Endometrial microvascular endothelial cells (primary cell): ENCODE measurements at regions not wholly inside any gene's neighbourhood (a gene's known extent, or its start where the extent isn't known, plus 50 kb on each side); places are given as distances from the start of the nearest gene placed in this dataset.

Experiments
- in situ Hi-C: cut with HindIII; loops from 2 replicates; pipeline ENCODE4 v1.10.0; 2017; ENCODE audit warnings: low sequenced_read_pairs, low pct_unique_long_range_greater_than_20kb; ENCODE audit errors: inconsistent ontology term

DNA sequence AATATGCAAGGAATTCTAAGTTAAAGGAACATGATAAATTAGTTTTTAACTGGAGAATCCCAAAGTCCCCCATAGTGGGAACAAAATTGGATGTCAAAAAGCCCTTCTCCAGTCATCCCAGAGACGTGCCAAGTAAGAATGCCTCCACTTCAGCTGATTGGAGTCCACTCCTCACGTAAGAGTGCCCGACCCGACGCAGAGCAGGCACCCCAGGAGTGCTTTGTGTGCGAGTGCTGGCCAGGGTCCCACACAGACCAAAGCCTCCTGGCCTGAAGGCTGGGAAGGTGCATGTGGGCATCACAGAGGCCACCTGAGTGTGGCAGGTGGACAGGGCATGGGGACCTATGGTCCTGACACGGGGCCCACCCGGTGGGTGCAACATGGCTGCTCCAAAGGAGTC is 183.5 kb downstream of the GLI2 start:
- in situ Hi-C loops = loop anchor here (10.0 kb wide), 1 partner anchor 134 kb away; no protein-coding TSS in a partner anchor

DNA sequence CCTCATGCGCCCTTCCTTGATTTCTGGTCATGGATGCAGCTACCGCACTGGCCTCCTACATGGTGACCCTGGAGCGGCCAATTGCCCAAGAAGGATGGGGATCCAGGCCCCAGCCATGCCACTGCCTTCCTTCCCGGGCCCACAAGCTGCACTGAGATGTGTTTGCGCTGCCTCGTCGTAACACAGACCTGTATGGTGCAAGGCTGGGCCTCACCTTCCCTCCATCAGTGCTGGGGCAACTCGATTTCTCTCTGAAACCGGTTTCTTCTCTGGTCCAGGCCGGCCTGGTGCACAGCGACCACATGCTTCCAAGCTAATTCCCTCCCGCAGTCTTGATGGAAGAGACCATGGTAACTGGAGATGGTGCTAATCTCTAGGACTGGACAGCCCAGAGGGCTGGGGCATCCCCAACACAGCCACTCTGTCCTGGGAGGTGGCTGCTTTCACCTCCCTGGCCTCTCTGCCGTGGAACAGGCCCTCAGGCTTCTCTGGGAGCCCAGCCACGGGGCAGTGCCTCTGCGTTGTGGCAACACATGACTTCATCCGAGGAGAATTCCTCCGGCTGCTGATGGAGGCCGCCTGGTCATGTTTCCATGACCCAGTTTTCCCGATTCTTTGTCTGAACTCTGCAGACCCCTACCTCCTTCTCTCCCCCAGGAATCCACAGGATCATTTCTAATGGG is 184.2 kb downstream of the GLI2 start:
- in situ Hi-C loops = loop anchor here (10.0 kb wide), 1 partner anchor 135 kb away; no protein-coding TSS in a partner anchor

DNA sequence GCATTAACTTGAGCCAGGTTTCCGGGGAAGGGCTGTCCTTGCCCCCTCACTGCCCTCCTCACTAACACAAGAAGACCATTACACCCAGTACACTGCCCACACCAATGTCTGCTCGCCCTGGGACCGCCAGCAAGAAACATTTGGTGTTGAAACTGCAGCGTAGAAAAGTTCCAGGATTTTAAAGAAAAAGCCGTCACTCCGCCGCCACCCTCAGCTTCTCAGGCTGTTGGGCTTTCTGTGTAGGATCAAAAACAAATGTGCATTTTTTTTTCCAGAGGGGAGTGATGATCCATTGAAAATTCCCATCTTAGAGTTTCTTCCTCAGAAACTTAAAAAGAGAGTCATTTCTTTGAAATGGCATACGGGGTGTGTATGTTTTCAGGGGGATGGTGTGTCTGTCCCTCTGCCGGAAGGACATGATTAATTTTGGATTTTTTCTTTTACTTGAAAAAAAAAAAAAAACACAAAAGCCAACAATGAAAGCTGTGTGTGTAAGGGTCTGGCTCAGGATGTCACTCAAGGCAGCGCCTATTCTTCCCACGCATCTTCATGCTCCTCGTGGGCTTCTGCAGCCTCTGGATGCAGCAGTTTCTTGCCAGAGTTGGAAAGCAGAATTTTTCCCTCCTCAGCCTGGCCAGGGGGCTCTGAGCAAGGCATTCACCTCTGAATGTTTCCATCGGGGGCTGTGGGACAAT is 184.9 kb downstream of the GLI2 start:
- in situ Hi-C loops = no loop called here

DNA sequence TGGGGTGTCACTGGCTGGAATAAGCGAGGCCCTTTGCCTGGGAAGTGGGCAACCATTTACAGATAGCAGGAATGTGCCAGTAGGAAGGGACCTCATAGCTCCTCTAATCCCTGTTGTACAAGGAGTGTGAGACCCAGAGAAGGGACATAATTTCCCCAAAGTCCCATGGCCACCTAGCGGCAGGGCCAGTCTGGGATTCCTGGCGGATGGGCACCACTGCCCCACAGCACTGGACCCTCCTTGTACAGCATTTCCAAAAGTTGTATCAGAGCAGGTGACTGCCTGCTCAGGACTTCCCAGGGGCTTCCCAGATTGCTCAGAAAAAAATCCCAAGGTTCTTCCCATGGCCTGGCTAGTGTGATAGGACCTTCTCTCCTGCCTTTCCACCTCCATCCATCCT is 185.8 kb downstream of the GLI2 start:
- in situ Hi-C loops = no loop called here

DNA sequence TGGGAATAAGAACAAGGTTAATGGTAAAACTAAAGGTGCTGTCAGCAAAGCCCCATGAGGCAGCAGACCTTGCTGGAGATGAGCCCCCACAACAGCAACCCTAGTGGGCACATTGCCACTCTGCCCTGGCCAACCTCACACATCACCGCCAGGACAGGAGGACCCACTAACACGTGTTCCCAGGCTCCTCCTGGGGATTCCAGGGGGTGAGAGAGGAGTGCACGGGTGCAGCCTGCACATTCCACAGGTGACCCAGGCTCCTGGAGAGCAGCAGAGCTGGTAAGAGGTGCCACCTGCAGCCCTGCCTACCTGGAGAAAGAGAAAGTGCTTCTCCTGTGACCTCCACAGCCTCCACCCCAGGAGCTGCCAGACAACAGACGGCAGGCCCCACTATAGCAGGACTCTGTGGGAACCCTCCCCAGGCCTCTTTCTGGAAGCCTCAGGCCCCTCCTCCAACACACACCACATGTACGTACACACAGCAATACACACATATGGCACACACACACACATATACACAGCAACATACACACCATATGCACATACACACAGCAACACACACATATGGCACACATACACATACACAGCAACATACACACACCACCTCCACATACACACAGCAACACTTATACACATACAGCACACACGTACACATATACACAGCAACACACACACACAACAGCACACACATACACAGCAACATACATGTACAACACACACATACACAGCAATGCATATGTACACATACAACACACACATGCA is 187.1 kb downstream of the GLI2 start:
- in situ Hi-C loops = no loop called here

DNA sequence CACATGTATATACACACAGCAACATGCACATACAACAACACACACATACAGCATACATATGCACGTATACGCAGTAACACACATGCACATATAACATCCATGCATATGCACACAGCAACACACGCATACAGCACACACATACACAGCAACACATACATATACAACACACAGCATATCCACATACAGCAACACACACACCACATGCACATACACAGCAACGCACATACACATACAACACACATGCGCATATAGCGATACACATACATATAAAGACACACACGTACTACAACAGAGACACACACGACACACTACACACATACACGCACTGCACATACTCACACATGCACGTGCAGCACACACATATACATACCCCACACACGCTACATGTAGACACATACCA is 187.8 kb downstream of the GLI2 start:
- in situ Hi-C loops = no loop called here

DNA sequence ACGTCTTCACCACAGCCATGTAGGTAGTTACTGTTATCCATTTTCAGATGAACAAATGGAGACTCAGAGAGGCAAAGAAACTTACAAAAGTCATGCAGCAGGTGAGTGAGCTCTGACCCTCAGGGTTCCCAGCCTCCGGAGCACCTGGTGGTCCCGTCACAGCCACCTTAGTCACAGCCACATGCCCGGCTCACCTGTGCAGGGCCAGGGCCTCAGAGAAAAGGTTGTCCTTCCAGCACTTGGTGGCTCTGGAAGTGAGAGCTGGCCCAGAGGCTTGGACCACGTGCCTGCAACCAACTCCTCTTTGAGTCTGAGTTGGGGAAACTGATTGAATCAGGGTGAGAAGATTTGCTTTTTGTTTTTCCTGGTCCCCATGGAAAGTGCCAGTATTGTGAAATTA is 189.3 kb downstream of the GLI2 start:
- in situ Hi-C loops = no loop called here

DNA sequence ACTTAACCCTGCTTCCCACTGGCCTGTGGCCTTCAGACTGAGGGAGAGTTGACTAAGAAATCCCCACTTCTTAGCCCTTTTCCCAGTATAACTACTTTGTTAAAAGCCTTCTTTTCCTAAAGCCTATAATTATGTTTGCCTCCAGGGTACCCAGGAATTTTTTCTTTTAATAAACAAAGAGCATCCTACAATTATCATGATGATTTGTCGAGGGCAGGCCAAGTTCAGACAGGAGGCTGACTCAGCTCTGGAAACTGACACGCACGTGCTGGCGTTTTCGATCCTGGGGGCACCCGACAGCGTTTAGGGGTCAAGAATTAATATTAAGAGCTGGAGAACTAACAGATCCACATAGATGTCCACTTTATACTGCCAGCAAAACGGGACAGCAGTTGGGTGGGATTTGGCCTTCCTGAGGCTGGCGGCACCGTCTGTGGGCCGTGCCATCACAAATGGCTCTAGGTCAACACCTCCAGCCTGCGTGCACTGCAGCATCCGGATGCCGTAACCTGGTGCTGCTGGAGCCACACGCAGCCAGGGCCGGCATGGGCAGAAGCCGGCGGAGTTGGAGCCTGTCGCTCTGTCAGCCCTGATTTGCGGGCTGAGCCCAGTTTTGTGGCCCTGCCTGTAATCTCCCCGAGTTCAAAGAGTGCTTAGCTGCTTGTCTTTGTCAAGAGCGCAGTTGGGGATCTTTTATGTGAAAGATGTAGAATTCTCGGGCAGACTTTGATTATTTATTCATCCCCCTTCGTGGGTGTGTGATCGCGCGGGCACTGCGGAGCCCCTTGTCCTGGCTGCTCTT is 191.0 kb downstream of the GLI2 start:
- in situ Hi-C loops = no loop called here

DNA sequence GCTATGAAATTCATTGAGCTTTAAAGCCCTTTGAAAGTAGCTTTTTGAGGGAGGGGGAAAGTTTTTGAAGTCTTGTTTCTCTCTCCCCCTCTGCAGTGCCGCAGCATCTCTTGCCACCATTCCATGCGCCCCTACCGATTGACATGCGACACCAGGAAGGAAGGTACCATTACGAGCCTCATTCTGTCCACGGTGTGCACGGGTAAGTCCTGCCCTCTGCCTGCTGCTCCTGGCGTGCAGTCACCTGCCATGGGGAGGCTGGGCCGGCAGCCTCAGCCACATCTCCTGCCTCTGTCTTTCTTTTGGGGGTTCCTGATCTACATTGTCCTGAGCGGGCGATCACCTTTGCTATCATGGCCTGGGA is 191.6 kb downstream of the GLI2 start:
- in situ Hi-C loops = no loop called here

DNA sequence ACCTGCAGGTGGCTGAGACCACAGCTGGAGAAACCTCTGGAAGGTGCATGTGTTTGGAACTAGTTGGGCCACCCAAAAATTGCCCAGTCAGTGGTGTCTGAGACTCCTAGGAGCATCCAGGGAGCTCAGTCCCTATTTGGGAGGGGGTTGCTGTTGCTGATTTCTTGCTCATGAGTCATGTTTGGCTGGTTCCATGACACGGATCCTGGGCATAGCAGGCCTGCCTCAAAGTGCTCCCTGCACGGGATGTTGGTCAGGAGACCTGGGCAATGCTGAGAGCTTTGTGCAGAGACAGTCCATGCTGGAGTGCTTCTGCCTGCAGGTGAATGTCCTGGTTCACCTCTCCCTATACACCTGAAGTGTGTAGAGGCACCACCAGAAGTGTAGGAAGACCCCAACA is 194.2 kb downstream of the GLI2 start:
- in situ Hi-C loops = no loop called here

DNA sequence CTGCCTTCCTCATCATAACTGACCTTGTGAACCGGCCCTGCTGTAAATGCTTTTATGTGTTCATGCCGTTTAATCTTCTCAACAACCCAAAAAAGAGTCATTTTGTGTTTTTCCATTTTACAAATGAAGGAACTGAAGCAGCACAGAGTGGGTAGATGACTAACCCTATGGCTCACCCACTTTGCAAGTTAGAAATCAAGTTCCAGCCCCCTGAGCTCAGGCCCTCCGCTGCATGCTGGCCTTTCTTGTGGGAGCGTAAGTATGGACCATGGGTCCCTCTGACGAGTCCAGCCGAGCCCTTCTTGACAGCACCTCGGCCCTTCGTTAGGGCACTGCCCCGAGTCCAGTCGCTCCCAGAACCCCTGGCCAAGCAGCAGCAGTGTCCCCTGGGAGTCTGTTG is 194.6 kb downstream of the GLI2 start:
- in situ Hi-C loops = no loop called here

DNA sequence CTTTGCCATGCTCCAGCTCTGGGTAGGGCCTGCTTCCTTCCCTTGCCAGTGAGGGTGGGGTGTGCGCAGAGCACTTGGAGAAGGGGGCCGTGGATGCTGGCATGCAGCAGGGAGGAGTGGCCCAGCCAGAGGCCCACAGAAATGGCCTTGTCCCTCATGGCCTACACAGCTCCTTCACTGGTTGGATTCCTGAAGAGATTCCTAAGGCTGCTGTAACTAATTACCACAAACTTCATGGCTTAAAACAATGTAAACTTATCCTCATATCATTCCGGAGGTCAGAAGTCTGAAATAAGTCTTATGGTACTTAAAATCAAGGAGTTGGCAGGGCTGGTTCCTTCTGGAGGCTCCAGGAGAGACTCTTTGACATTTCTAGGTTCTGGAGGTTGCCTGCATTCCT is 195.2 kb downstream of the GLI2 start:
- in situ Hi-C loops = no loop called here

DNA sequence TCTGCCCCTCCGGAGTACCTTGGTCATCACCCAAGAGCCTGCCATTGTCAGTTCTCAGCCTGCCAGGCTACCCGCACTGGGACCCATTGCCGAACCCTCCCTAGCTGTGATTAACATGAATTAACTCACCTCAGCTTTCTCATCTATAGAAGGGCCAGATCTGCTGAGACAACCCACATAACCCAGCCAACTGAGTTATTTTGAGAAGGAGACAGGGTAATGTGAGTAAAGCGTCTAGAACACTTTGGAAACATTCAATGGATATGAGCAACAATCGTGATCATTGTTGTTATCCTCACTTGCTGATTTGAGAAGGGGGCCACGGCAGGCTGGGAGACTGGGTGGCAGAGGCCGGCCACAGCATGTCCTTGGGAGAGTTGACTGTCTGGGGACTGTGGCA is 196.8 kb downstream of the GLI2 start:
- in situ Hi-C loops = no loop called here

DNA sequence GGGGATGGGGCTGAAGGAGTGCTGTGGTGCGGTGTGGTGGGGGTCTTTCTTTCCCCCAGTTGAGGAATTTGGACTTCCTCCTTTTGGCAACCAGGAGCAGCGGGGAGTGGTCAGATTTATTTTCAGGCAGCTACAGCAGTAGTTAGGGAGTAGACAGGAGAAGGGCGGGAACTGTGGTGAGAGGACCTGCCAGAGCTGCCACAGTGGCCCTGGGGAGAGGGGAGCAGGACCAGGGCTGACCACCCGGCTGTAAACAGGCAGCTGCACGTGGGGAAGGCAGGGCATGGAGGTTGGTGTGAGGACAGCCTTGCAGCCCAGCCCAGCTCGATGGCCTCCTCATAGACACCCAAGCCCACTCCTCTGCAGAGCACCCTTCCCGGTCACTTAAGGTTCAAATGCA is 197.2 kb downstream of the GLI2 start:
- in situ Hi-C loops = no loop called here

DNA sequence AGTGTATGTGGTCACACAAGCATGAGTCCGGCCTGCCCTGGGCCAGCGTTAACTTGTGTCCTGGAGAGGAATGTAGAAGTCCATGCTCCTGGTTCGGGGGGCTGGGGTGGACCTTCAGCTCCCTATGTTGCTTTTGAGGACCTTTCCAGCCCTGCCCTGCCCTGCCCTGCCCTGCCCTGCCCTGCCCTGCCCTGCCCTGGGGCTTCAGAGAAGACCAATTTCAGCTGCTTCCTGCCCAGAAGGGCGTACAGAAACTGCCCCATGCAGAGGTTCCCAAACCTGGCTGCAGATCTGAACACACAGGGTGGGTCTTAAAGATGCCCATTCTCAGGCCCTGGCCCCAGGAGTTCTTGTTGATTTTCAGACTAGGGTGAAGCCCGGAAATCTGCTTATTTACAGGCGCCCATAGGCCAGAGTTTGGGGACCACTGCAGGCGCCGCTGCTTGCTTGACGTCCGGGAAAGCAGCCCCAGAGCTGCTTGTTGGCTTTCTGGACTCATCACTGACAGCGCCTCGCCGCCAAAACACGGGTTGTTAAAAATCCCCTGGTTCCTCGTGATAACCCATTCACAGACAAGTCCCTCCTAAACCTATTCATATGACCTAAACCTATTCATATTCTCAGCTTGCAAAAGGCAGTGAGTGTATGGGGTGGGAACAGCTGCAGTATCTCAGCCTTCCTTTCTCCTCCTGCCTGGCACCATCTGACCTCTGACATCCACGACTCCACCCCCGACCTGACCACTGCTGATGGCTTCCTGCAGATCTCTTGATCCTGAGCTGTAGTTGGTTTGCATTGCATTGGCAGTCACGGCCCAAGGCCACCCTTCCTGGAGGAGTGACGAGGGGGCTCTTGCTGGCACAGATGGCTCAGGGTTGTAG is 198.3 kb downstream of the GLI2 start:
- in situ Hi-C loops = no loop called here

DNA sequence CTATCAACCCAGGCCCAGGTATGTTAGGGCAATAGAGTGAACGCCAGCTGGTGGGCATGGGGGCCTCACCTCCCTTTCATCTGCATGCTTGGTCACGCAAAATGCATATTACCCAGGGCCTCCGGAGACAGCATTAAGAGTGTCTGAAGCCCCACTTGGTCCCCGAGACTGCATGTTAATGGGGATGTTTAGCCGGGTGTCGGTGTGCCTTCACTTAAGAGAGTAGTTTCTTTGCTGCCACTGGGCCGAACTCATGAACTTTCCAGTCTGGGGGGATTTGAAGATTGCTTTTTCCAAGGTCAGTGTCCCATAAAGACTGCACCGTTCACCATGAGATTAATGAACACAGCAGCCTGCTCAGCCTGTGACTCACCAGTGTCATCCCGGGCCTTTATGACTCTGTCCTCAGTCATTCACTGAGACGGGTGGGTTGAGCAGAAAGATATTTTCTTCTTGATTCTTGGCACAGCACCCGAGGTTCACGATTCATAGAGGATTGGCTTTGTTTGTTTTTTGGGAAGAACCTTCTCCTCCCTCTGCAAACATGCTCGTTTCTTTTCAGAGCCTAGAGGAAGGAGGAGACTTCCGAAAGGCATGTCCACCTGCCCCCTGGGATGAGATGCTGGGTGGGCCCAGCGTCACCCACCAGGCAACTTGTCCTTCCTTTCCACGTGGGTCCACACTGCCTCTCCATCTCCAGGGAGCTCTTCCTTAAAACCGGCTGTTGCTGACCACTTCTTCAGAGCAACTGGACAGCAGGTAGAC is 199.1 kb downstream of the GLI2 start:
- in situ Hi-C loops = no loop called here

DNA sequence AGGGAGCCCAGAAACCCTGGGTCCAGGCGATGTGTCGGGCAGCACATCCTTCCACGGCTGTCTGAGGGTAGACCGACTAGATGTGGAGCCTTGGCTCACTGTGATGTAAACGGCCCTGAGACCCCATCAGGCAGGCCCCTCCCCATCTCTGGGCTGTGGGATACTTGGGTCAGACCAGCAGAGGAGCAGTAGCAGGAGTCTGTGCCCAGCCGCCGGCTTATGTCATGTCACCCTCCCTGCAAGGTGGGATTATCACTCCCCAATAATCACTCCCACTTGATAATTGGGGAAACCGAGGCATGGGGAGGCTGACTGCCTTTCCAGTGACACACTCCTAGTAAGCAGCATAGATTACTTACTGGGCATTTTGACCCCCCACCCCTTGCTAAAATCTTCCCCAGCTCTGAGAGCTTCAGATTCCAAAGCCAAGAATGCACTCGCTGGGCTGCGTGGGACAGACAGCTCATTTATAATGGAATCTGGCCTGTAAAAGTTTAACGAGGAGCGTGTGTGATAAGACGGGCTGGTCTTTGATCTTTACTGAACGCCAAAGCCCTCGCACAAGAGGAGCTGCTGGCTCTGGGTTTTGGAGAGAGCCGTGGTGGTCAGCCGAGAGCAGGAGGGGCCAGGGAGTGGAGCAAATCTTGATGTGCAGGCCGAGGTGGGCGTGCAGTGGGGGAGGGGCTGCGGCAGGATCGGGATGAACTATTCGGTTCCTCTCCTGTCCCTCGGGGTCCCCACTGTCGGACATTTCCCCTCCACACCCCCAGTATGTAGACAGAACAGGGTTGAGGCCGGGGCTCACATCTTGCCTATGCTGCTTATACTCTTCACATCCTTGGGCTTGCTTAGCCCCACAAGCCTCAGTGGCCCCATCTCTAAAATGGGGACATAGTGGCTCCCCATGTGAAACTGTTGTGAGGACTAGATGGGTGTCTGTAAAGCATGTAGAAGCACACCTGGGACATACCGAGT is 200.0 kb downstream of the GLI2 start:
- in situ Hi-C loops = no loop called here
